Frontal cortex (tissue), 3 donors: ENCODE measurements at regions not wholly inside any gene's neighbourhood (a gene's known extent, or its start where the extent isn't known, plus 50 kb on each side); places are given as distances from the start of the nearest gene placed in this dataset.
"Not testable (repeated sequence)": the region's sequence is repeated elsewhere in the genome, so short reads cannot be mapped to it uniquely, and the experiment has no call there.

Experiments
- DNase-seq, 2 donors: peaks; one replicate each; pipeline ENCODE4 v3.0.0; 2012; ENCODE audit warnings: low spot score in 2 of 2
- FAIRE-seq: peaks from 2 replicates; lab custom pipeline; 2012; peaks lifted over from hg19 to GRCh38; lab: Jason Lieb, UNC
- donor health status: control.
- donor health status: control.
- donor health status: control.

DNA sequence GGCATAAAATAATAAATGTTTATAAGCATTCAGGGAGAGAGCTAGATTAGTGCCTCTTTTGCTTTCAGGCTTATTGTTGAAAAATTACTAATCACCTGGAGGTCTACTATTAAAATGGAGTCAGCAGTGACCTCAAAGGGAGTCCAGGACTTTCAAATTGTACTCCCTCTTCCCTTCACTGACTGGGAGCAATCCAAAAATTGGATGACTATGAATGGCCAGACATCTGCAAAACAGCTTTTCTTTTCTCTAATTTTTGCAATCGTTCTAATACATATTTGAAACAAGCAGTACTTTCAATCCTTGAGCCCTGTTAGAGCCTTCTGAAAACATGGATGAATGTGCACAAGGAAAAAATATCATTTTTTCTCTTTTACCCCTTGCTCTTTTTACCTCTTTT lies 461.8 kb downstream of the TMEM232 start:
- DNase-seq (no peak), FAIRE-seq (no peak)

DNA sequence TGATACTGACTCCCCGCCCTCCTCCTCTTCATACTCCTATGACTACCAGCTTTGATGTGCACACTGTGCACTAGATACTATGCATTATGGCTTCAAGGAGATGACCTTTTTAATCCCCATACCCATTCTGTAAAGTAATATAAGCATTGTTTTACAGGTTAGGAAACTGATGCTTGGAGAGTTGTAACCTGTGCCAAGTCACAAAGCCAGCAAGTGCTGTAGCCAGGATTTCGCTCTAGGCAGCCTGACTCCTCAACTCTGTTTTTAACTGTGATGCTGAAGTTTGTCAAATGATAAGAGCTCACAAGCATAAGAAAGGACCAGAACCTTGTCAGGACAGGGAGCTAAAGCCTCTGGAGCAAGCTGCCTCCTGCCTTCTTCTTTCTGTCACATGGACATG lies 461.3 kb downstream of the TMEM232 start:
- no peak for FAIRE-seq
- no peak for DNase-seq

DNA sequence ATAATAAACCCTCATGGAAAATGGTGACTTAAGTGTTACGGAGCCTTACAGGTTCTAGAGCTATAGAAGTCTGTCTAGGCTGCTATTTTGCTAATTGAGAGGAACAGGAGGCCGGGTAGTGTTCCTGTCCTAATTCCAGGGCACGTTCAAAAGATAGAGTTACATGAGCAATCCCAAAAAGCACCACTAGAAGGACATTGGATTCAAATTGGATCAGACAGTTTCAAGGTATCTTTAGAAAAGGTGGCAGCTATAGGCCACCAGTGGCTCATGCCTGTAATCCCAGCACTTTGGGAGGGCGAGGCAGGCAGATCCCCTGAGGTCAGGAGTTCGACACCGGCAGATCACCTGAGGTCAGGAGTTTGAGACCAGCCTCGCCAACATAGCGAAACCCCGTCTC lies 458.8 kb downstream of the TMEM232 start:
- DNase-seq: no peak
- no peak for FAIRE-seq

DNA sequence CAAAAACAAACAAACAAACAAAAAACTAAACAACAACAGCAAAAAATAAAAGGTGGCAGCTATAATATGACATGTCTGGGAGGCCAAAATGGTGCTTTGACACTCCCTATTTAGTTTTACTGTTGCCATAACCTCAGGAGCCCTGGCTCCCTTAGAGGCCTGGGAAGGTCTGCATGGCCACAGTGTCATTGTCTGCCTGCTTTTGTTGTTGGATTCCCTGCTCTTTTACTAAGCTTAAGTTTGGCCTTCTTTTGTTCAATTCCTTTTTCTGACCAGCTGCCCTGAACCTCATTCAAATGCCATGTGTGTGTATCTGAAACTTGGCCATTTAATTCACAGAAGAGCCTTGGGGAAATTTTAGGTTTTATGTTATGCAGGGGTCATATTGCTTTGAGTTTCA lies 458.2 kb downstream of the TMEM232 start:
- no peak for FAIRE-seq
- DNase-seq: no peak

DNA sequence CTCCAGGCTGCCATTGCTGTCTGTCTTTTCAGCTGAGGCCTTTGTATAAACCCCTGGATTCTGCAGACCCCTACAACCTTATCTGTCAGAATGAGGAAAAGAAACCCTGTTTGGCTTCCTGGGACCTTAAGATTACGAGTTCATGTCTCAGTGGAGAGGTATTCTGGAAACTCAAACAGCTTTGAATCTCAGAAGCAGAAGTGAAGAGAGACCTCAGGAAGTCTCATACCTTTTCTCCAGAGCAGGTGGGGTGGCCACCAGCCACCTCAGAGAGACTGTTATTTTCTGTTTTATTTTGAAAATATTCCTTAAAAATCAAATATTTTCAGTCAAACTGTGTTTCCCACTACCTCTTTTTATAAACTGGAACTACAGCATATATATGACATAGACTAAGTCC lies 457.5 kb downstream of the TMEM232 start:
- FAIRE-seq: no peak
- no peak for DNase-seq

DNA sequence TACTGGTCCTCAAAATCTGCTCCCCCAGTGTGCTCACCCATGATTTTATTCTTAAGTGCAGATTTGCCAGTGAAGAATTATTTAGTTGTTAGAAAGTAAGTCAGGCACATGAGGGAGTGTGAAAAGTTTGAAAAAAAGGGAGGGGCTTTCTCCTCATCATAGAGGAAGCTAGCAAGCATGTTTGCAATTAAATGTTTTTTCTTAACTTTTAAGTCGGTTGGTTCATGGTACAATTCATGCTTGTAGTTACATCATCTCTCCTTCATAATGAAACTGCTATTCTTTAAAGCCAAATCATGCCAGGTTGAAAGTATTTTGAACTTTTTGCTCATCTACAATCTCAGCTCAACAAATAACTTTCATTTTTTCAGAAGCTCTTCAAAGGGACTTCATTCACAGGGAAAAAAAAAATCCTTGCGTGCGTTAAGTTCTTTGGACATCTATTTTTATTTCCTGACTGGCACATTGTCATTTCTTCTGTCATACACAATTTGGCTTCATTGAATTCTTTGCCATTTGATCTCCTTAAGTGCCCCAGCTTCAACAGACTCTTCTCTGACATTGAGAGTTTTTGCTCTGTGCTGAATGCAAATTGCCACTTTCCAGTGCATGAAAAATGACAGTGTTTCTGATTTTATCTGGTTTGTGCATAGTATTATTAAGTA lies 456.9 kb downstream of the TMEM232 start:
- no peak for FAIRE-seq
- no peak for DNase-seq

DNA sequence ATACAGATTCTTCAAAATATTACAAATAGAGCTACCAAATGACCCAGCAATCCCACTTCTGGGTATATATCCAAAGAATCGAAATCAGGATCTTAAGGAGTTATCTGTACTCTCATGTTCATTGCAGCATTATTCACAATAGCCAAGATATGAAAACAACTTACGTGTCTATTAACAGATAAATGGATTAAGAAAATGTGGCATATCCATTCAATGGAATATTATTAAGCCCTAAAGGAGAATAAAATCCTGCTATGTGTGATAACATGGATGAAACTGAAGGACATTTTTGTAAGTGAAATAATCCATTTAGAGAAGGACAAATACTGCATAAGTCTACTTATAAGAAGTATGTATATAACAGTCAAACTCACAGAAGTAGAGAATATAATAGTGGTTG lies 450.6 kb downstream of the TMEM232 start:
- FAIRE-seq (no peak), DNase-seq (no peak)

DNA sequence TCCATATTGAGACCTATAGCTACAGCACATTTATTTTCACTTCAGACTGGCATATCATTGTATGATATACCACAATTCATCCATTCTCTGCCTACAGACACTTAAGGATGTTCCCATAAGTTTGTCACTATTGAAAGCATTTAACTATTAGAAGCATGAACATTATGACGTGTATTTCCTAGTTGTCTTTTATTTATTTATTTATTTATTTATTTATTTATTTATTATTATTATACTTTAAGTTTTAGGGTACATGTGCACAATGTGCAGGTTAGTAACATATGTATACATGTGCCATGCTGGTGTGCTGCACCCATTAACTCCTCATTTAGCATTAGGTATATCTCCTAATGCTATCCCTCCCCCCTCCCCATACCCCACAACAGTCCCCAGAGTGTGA lies 448.0 kb downstream of the TMEM232 start:
- FAIRE-seq, DNase-seq: not testable (repeated sequence)

DNA sequence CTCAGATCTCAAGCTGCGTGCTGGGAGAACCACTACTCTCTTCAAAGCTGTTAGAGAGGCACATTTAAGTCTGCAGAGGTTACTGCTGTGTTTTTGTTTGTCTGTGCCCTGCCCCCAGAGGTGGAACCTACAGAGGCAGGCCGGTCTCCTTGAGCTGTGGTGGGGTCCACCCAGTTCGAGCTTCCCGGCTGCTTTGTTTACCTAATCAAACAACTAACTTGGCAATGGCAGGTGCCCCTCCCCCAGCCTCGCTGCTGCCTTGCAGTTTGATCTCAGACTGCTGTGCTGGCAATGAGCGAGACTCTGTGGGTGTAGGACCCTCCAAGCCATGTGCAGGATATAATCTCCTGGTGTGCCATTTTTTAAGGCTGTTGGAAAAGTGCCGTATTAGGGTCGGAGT lies 442.4 kb downstream of the TMEM232 start:
- not testable (repeated sequence) for DNase-seq, FAIRE-seq

DNA sequence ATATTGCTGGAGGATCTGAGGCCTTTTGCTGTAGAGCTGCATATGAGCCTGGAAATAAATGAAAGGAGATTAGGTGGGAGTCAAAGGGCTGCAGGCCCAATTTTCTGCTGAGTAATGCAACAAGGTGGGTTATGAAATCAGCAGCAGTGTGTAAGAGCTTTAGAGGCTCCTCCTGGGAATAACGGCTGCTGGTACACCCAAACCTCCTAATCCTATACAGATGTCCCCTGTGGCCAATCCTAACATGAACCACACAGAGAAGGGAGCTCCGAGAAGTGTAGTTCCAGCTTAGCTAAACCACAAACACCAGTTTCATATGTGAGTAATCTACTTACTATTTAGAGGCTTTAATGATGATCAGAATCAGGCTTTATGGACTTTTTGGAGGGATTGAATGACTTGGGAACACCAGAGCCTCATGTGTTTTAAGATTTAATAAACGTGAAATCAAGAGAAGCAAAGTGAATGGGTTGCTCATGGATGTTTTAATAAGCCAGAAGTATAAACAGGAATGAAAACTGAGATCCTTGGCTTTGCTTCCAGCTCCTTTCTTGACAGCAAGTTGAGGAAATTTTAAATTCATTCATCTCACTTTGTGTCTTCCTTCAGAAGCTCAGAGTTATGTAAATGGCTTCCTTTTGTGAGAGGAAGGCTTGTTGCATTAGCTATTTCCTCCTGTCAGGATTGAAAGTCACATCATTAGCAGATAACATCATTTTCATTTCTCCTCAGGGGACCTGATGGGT lies 437.5 kb downstream of the TMEM232 start:
- no peak for DNase-seq

DNA sequence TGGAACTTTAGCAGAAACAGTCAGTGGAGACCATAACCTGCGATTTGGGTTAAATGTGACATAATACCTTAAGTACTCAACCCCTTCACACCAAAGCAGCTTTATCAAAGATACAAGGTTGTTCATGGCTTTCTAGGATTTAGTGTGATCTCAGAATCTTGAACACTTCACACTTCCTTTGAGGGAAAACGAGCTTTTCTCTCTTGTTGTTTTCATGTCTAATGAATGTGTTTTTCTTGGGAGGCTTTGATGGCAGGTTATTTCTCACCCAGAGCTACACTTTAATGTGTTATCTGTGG lies 437.0 kb downstream of the TMEM232 start:
- no peak for FAIRE-seq

More for the DNA sequence above, 437.5 kb downstream of the TMEM232 start:
- no peak for FAIRE-seq

DNA sequence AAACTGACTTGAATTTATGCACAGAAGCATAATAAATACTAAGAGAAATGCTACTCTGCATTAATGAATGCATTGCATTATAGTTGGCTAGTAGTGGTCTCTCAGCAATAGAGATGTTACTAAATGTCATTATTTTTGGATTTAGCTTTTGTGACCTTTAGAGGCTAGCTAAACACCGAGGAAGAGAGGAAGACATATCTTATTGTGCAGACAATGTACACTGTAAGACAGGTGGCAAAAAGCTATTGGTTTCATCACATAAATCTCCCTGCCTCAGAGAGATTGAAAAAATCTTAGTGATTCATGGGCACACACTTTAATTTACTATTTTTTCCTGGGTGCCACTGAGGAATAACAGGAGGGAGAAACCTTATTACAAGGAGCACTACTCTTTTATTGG lies 435.9 kb downstream of the TMEM232 start:
- DNase-seq (no peak), FAIRE-seq (no peak)

More for the DNA sequence above, 437.0 kb downstream of the TMEM232 start:
- DNase-seq: no peak

DNA sequence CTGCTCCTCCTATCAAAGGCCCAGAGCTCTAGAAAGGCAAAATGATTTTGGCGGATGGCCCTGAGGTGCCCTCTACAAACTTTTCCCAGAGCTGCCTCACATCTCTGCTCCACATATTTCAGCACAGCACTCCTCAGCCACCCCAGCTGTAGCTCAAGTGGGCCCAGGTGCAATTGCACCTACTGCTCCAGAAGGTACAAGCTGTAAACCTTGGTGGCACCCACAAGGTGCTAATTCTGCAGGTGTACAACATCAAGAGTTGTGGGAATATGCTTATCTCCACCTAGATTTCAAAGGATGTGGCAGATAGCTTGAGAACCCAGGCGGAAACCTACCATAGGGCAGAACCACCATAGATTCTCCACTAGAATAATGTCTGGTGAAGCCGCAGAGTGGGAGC lies 432.2 kb downstream of the TMEM232 start:
- DNase-seq (no peak), FAIRE-seq (no peak)

DNA sequence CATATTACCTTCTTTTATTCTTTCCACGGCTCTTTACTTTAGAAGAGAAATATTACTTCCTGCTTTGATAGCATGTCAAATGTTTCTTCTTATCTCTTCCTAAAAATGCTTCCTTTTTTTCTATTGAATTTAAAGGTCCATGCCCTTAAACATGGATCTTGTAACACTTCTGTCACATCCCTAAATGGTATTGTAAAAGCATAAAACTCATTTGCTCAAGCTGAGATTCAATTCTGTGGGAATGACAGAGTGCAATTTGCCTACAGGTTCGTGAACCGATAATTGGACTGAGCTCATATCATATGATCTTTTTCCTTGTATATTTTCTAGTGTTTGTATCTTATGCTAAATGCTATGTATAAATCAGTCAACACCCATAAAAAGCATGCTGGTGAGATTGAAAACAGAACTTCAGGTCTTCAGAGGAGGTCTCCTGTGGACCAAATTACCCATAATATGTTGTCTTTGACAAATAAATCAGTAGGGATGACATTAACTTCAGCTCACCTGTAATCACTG lies 429.3 kb downstream of the TMEM232 start:
- FAIRE-seq: no peak
- DNase-seq: no peak

DNA sequence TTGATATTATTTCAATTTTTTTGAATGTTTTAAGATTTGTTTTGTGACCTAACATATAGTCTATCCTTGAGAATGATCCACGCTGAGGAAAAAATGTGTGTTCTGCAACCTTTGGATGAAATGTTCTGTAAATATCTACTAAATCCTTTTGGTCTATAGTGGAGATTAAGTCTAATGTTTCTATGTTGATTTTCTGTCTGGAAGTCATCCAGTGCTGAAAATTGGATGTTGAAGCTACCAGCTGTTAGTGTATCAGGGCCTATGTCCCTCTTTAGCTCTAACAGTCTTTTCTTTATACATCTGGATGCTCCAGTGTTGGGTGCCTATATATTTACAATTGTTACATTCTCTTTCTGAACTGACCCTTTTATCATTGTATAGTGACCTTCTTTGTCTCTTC lies 422.3 kb downstream of the TMEM232 start:
- no peak for FAIRE-seq
- no peak for DNase-seq

DNA sequence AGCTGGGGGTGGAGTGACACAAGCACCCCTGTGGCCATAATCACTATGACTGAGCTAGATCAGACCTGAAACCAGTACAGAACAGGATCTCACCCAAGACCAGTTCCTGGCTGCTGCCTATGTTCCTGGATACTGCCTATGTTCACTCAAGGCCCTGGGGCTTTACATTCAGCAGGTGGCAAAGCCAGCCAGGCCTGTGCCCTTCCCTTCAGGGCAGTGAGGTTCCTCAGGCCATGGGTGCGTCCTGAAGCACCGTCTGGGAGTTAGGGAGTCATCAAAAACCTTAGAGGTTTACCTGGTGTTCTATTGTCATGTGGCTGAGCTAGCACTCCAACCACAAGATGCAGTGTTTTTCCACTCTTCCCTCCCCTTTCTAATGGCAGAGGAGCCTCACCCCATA lies 419.8 kb downstream of the TMEM232 start:
- DNase-seq (no peak), FAIRE-seq (no peak)

DNA sequence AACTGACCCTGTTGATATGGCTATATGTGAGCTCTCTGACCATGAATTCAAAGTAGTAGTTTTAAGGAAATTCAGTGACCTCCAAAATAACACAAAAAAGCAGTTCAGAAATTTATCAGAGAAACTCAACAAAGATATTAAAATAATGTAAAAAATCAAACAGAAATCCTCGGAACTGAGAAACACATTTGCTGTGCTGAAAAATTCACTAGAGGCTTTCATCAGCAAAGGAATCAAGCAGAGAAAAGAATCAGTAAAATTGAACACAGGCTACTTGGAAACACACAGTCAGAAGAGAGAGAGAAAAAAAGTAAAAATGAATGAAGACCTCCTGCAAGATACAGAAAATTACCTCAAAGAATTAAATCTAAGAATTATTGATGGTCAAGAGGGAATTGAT lies 417.2 kb downstream of the TMEM232 start:
- DNase-seq: no peak
- no peak for FAIRE-seq

DNA sequence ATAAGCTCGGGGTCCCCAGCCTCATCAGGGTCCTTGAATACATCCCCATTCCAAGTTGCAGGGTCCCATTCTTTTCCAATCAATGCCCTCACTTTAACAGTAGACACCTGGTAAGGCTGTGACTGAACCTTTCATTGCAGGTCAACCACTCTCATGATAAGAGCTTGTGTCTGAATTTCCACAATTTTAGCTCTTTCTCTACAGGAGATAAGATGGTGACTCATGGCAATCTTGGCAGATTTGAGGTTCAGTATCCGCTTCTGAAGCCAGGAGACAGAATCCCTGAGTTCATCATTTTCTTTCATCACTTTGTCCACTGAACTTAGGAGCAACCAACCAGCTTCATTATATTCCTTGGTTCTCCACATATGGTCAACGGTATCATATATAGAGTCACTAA lies 409.9 kb downstream of the TMEM232 start:
- not testable (repeated sequence) for FAIRE-seq

DNA sequence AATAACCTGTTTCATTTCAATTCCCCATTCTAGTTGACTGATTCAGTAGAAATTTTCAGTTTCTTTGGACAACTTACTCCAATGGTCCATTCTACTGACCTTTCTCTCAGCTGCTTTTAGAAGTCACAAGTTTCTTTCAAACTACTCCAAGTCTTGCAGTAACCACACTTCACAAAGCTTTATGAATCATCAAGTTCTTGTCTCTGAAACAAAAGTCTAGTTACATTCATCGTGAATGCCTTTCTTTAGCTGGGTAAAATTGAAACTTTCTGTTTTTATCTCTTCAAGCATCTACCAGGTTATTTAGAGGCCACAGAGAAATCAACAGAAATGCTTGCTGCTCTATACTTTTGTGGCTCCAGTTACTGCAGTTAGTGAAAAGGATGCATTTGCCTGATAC lies 405.4 kb downstream of the TMEM232 start:
- FAIRE-seq (no peak), DNase-seq (no peak)

More for the DNA sequence above, 409.9 kb downstream of the TMEM232 start:
- not testable (repeated sequence) for DNase-seq

DNA sequence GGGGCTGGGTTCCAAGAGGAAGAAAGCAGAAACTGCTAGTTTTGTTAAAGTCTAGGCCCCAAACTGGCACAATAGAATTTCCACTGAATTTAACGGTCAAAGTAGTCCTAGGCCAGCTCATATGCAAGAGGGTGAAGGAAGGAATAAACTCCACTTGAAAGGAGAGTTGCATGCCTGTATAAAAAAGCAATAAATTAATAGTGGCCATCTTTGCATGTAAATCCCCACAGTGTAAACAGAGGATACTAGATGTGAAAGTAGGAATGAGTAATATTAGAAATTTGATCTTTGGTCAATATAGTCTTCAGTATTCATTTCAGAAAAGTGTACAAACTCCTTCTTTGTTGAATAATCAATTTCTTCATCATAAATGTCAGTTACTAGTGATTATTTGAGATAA lies 403.1 kb downstream of the TMEM232 start:
- no peak for FAIRE-seq
- DNase-seq: no peak

DNA sequence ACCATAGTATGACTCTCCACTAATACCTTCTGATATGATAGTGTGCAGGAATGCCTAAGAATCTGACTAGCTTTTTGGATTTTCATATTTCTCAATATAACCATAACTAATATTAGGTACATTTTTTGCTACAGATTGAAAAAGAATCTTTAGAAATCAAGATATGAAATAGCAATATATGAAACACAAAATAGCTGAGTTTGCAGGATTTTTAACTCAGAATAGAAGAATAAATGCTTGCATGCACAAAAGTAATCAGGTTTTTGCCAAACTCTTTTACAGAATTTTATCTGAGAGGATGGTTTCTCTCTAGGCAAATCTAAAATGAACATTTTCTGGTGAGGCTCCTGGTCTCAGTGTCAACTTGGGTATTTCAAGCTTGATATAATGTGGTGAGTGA lies 402.6 kb downstream of the TMEM232 start:
- FAIRE-seq (no peak), DNase-seq (no peak)

DNA sequence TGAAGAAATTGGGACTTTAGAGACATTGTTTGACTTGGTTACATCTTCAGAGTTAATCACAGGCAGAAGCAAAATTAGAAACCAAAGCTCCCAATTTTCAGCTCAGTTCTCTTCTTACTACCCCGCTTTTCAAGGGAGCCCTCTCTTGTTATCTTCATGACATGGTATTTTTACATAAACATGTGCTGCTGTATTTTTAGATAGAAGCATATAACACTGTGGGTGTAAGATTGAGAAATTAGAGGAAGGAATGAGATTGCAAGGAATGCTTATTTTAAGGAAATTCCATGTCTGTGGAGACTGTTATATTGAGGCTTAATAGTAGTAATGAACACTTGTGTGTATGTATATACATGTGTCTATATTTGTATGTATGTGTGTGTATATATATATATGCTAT lies 401.6 kb downstream of the TMEM232 start:
- DNase-seq: no peak
- FAIRE-seq: no peak
